ENCODE measurements at regions not wholly inside any gene's neighbourhood (a gene's known extent, or its start where the extent isn't known, plus 50 kb on each side); places are given as distances from the start of the nearest gene placed in this dataset.
A peak's percentile ranks its signal among the peaks of the same experiment; 100 is the strongest.

- WGBS, 2 donors = 60 to 68% methylated on average over 3 of the region's 3 CpGs
These were observed 329.2 kb downstream of the HS3ST3B1 start for GRCh38 chr17:14630046-14630445.

GRCh38 chr17:14622615-14623101, 321.8 kb downstream of the HS3ST3B1 start:
- intact Hi-C loops (cut with DNase I; ENCODE audit: low total_unique reads) = no loop called here
- WGBS, 2 donors = 31 to 33% methylated on average over 5 of the region's 5 CpGs
- DNase-seq (ENCODE audit: low spot score in 2 of 2) = peak in 1 of 2 donors; percentile 34
- no peak for TF ChIP-seq CTCF (IDR thresholded peaks at IDR 0.05)
- no peak for TF ChIP-seq POLR2A (IDR thresholded peaks at IDR 0.05)
- no peak overlapping the region for H3K4me3 ChIP-seq (ENCODE audit: low read depth, poor library complexity, severe bottlenecking)

More at GRCh38 chr17:14630046-14630445, 329.2 kb downstream of the HS3ST3B1 start:
- DNase-seq (ENCODE audit: low spot score in 2 of 2) = no peak
- TF ChIP-seq POLR2A (IDR thresholded peaks at IDR 0.05) (no peak), CTCF (IDR thresholded peaks at IDR 0.05) (no peak)
- intact Hi-C loops (cut with DNase I; ENCODE audit: low total_unique reads) = no loop called here
- no peak overlapping the region for H3K4me3 ChIP-seq (ENCODE audit: low read depth, poor library complexity, severe bottlenecking)

- intact Hi-C loops (cut with DNase I; ENCODE audit: low total_unique reads) = no loop called here
- no peak for TF ChIP-seq CTCF (IDR thresholded peaks at IDR 0.05)
- TF ChIP-seq POLR2A (IDR thresholded peaks at IDR 0.05) = no peak
- WGBS, 2 donors = 53 to 55% methylated on average over 13 of the region's 13 CpGs
These were observed 321.1 kb downstream of the HS3ST3B1 start for GRCh38 chr17:14621826-14622614.

GRCh38 chr17:14619821-14620220, 318.9 kb downstream of the HS3ST3B1 start:
- no peak overlapping the region for H3K4me3 ChIP-seq (ENCODE audit: low read depth, poor library complexity, severe bottlenecking)
- DNase-seq (ENCODE audit: low spot score in 2 of 2) = no peak
- 68 to 82% methylated on average over 4 of the region's 4 CpGs for WGBS, 2 donors
- TF ChIP-seq POLR2A (IDR thresholded peaks at IDR 0.05) (no peak), CTCF (IDR thresholded peaks at IDR 0.05) (no peak)
- intact Hi-C loops (cut with DNase I; ENCODE audit: low total_unique reads) = no loop called here

More at GRCh38 chr17:14621826-14622614, 321.1 kb downstream of the HS3ST3B1 start:
- H3K4me3 ChIP-seq (ENCODE audit: low read depth, poor library complexity, severe bottlenecking) = no peak overlapping the region
- no peak for DNase-seq (ENCODE audit: low spot score in 2 of 2)

GRCh38 chr17:14616528-14616927, 315.6 kb downstream of the HS3ST3B1 start:
- TF ChIP-seq POLR2A (IDR thresholded peaks at IDR 0.05) (no peak), CTCF (IDR thresholded peaks at IDR 0.05) (no peak)
- intact Hi-C loops (cut with DNase I; ENCODE audit: low total_unique reads) = no loop called here

More at GRCh38 chr17:14616528-14616927, 315.6 kb downstream of the HS3ST3B1 start:
- WGBS, 2 donors = 73 to 90% methylated on average over 2 of the region's 2 CpGs
- no peak for DNase-seq (ENCODE audit: low spot score in 2 of 2)
- no peak overlapping the region for H3K4me3 ChIP-seq (ENCODE audit: low read depth, poor library complexity, severe bottlenecking)
